ENCODE measurements at regions not wholly inside any gene's neighbourhood (a gene's known extent, or its start where the extent isn't known, plus 50 kb on each side); places are given as distances from the start of the nearest gene placed in this dataset.

DNA sequence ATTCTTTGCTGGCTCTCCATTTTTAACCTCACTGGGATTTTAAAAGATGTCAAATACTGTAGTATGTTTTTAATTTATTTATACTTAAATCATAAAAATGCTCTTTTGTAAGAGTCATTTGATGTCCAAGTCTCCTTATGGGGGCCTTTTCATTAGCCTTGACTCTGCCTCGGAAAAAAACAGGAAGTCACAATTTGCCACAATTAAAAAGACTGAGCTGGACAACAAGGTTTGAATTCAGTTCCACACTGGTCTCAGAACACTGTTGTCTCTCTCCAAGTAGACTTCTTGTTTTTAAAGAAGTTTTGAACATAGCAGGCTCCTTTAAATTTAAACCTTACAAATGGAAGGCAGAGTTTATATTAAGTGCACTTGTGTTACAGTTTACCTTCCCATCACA lies 444.2 kb downstream of the ACTL7B start:
- no peaks in the 10 kb centered on the region for H3K36me3 ChIP-seq
- DNase-seq (ENCODE audit: low spot score), result no peak
- TF ChIP-seq, protein P1, sequence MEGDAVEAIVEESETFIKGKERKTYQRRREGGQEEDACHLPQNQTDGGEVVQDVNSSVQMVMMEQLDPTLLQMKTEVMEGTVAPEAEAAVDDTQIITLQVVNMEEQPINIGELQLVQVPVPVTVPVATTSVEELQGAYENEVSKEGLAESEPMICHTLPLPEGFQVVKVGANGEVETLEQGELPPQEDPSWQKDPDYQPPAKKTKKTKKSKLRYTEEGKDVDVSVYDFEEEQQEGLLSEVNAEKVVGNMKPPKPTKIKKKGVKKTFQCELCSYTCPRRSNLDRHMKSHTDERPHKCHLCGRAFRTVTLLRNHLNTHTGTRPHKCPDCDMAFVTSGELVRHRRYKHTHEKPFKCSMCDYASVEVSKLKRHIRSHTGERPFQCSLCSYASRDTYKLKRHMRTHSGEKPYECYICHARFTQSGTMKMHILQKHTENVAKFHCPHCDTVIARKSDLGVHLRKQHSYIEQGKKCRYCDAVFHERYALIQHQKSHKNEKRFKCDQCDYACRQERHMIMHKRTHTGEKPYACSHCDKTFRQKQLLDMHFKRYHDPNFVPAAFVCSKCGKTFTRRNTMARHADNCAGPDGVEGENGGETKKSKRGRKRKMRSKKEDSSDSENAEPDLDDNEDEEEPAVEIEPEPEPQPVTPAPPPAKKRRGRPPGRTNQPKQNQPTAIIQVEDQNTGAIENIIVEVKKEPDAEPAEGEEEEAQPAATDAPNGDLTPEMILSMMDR (IDR thresholded peaks at IDR 0.05), result no peak
- no peak overlapping the region for H3K4me3 ChIP-seq
- H3K9me3 ChIP-seq, result no peaks in the 10 kb centered on the region
- no peak overlapping the region for H3K27ac ChIP-seq
- no peaks in the 10 kb centered on the region for H3K4me1 ChIP-seq
- H3K27me3 ChIP-seq, result no peaks in the 10 kb centered on the region

GRCh38 chr9:108410161-108410560 lies 445.6 kb downstream of the ACTL7B start:
- H3K27me3 ChIP-seq, result no peaks in the 10 kb centered on the region
- no peak overlapping the region for H3K27ac ChIP-seq
- no peaks in the 10 kb centered on the region for H3K4me1 ChIP-seq
- DNase-seq (ENCODE audit: low spot score), result no peak
- TF ChIP-seq, protein P1 (IDR thresholded peaks at IDR 0.05), result no peak
- no peak overlapping the region for H3K4me3 ChIP-seq
- H3K36me3 ChIP-seq, result no peaks in the 10 kb centered on the region
- H3K9me3 ChIP-seq, result no peaks in the 10 kb centered on the region

DNA sequence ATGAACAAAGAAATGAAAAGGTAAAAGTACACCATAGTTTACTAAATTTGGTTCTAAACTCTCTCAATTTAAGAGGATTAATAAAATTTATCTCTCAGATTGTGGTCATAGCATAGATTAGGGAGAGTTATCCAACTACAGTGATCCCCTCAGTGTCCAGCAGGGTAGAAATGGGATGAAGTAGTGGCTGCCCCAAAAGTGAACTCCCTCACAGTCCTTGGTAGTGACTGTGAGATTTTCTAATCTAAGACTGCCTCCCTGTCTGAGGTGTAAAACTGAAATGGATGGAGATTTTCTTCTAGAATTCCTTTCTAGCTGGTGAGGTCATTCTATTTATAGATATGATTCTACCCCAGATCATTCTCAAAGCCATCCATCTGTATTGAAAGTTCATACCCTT lies 455.5 kb downstream of the ACTL7B start:
- Histone ChIP-seq H3K4me3 (no peak overlapping the region), H3K27ac (no peak overlapping the region), H3K9me3 (no peaks in the 10 kb centered on the region), H3K4me1 (no peaks in the 10 kb centered on the region), H3K36me3 (no peaks in the 10 kb centered on the region), H3K27me3 (no peaks in the 10 kb centered on the region)
- no peak for DNase-seq (ENCODE audit: low spot score)
- TF ChIP-seq, protein P1 (IDR thresholded peaks at IDR 0.05), result no peak

- H3K36me3 ChIP-seq, result no peaks in the 10 kb centered on the region
- DNase-seq (ENCODE audit: low spot score), result no peak
- no peaks in the 10 kb centered on the region for H3K9me3 ChIP-seq
- no peaks in the 10 kb centered on the region for H3K27me3 ChIP-seq
- no peak overlapping the region for H3K27ac ChIP-seq
- no peak overlapping the region for H3K4me3 ChIP-seq
- no peaks in the 10 kb centered on the region for H3K4me1 ChIP-seq
- TF ChIP-seq, protein P1 (IDR thresholded peaks at IDR 0.05), result no peak
Observed at GRCh38 chr9:108399851-108400250, 455.9 kb downstream of the ACTL7B start.

DNA sequence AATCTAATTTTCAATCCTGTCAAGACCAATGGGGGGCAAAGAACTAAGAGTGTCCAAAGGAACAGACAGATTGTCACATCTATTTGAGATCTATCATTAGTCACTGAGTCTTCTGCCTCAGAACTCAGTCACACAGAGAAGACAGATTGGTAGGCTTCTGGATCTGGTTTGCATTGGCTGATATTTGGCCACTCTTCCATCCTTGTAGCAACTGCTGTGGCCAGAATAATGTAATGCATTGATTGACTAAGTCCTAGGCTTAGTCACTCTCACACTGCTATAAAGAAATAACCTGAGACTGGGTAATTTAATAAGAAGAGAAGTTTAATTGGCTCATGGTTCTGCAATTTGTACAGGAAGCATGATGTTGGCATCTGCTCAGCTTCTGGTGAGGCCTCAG lies 458.5 kb downstream of the ACTL7B start:
- TF ChIP-seq, protein P1 (IDR thresholded peaks at IDR 0.05), result no peak
- H3K4me3 ChIP-seq, result no peak overlapping the region
- no peak overlapping the region for H3K27ac ChIP-seq
- no peaks in the 10 kb centered on the region for H3K36me3 ChIP-seq
- H3K4me1 ChIP-seq, result no peaks in the 10 kb centered on the region
- H3K27me3 ChIP-seq, result no peaks in the 10 kb centered on the region
- no peaks in the 10 kb centered on the region for H3K9me3 ChIP-seq
- DNase-seq (ENCODE audit: low spot score), result no peak

DNA sequence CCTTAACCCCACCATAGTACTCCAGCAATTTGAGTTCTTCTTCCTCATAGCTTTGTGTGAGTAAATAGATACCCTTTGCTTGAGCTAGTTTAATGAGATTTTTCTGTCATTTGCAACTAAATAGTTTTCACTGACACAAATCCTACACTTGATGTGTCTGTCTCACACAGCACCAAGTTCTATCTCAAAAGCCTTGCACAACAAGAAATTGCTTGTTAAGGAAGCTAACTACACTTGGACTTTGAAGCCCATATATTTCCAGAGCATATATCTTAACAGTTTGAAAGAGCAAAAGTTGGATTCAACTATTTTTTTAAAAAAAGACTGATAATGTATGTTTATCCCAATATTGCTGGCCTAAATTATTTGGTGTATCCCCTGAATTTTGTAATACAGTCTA lies 459.2 kb downstream of the ACTL7B start:
- Histone ChIP-seq H3K4me1 (no peaks in the 10 kb centered on the region), H3K4me3 (no peak overlapping the region), H3K36me3 (no peaks in the 10 kb centered on the region), H3K27ac (no peak overlapping the region), H3K9me3 (no peaks in the 10 kb centered on the region), H3K27me3 (no peaks in the 10 kb centered on the region)
- no peak for DNase-seq (ENCODE audit: low spot score)
- TF ChIP-seq, protein P1 (IDR thresholded peaks at IDR 0.05), result no peak
